RPMI8226 (cell line): ENCODE measurements at regions not wholly inside any gene's neighbourhood (a gene's known extent, or its start where the extent isn't known, plus 50 kb on each side); places are given as distances from the start of the nearest gene placed in this dataset.
"Not testable (repeated sequence)": the region's sequence is repeated elsewhere in the genome, so short reads cannot be mapped to it uniquely, and the experiment has no call there.

Experiments
- DNase-seq: peaks from one replicate; pipeline ENCODE4 v3.0.0-alpha.2; 2015

- no peak for DNase-seq
Measured at GRCh38 chr13:37473035-37473434, 125.5 kb downstream of the POSTN start.

DNA sequence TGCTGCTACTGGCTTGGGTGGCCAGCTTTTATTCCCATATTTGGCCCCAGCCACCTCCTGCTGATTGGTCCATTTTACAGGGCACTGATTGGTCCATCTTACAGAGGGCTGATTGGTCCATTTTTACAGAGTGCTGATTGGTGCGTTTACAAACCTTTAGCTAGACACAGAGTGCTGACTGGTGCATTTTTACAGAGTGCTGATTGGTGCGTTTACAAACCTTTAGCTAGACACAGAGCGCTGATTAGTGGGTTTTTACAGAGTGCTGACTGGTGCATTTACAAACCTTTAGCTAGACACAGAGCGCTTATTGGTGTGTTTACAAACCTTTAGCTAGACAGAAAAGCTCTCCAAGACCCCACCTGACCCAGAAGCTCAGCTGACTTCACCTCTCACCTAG lies 126.3 kb downstream of the POSTN start:
- not testable (repeated sequence) for DNase-seq

GRCh38 chr13:37460166-37460565 lies 138.4 kb downstream of the POSTN start:
- DNase-seq = no peak

- no peak for DNase-seq
Measured at GRCh38 chr13:37457612-37458011, 141.0 kb downstream of the POSTN start.

GRCh38 chr13:37456506-37456905 lies 142.1 kb downstream of the POSTN start:
- DNase-seq = no peak

DNA sequence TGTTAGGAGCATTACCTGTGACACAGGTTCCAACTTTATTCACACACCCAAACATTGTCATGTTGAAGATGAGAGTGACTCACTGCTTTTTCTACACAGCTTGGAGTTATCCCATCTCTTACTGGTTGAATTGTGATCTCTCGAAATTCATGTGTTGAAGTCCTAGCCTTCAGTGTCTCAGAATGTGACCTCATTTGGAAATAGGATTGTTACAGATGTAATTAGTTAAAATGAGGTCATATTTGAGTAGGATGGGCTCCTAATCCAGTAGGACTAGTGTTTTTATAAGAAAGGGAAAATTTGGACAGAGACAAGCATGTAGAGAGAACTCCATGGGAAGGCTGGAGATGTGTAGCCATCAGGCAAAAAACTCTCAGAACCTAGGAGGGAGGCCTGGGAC lies 142.5 kb downstream of the POSTN start:
- DNase-seq = no peak

DNA sequence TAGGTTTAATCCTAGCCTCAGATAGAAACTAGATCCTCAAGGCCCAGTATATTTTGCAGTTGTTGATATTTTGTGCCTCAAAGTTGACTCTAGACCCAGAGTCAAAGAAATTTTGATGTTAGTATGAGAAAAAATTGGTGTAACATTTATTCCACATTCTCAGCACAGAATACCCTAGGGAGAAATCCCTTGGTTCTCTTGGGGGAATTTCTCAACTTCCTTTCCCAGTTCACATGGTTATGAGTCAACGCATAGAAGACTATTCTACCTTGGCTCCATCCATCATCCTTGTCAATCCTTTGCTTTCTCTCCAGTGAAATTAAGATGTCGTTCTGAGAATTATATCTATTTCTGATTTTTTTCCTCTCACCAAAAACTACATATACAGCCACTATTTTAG lies 145.3 kb downstream of the POSTN start:
- no peak for DNase-seq

DNA sequence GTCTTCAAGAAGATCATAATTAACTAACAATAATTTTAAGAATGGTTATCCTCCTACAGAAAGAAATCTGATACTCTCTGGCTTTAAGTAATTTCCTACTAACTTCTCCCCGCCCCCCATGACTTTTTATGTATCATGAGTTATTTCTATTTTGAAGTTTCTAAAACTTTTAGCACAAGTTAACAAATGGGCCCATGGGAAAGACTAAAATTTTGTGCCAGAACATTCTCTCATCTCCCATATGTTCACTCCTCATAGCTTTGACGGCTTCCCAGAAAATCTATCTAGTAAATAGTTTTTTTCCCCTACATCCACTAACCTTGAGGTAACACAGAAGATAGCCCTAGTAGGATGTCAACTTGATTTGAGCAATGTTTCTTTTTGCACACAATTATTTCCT lies 148.3 kb downstream of the POSTN start:
- no peak for DNase-seq

DNA sequence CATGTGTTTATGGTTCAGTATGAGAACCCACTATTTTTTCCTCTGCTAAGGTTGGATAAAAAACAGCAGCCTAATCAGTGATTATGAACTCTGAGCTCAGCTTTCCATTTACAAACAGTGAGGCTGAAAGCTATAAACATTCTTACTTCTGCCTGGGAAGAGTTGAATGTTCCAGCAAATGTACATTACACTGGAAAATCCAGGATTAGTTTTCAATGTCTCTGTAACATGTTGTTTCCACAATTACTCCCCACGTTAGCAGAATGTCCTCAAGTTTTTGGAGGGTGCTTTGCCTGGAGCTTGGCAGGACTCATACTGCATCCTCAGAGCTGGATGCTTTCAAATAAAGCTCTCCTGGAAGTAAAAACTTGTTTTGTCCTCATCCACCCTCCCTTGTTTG lies 150.4 kb downstream of the POSTN start:
- DNase-seq = no peak

GRCh38 chr13:37446503-37446902 lies 152.1 kb downstream of the POSTN start:
- DNase-seq = no peak

DNA sequence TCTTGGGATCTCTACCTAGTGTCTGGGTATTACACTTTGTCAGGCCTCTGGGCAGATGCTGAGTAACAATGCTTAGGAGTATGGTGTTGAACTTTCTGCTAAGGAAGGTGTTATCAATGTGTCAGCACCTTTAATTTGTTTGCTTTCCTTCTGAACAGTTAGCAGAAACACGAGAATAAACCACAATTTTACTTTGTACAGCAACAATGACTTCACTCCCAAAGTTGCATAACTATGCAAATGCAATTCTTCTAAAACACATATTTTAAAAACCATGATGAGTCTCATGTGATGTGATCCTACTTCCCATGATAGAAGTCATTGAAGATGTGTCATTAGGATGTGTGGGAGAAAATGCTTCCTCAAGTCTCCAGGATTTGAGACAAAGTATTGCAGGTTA lies 155.0 kb downstream of the POSTN start:
- DNase-seq = no peak

DNA sequence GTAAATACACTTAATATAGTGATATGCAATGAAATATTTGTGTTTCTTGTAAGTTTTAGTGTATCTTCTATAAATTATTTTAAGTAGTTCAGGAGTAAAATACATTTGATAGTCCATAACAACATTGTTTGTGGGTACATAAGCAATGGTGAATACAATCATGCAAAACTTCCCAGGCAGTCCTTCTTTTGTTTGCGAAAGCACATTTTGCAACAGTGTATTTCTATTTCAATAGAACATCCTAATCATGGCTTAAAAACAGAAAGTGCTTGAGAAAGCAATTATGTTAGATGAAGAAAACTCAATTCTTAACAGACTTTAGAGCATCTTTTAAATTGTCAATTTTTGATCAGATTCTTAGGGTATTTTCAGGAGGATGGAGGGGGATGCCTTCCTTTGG lies 155.6 kb downstream of the POSTN start:
- DNase-seq = no peak

DNA sequence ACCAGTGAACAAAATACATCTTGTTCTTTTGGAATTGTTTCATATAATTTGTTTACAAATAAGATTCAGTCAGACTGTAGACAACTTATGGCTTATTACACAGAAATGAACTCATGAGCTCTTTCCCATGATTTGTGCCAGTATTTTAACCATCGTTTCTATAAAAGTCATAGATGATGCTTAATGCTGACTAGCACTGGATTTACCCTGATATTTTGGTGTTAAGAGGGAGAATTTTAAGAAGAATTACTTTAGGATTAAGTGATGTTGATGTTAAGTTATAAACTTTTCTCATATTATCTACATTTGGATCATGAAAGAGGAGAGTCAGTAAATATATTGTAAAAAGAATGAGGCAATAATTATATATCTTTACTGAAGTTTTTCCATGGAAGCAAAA lies 162.7 kb downstream of the POSTN start:
- DNase-seq = no peak

DNA sequence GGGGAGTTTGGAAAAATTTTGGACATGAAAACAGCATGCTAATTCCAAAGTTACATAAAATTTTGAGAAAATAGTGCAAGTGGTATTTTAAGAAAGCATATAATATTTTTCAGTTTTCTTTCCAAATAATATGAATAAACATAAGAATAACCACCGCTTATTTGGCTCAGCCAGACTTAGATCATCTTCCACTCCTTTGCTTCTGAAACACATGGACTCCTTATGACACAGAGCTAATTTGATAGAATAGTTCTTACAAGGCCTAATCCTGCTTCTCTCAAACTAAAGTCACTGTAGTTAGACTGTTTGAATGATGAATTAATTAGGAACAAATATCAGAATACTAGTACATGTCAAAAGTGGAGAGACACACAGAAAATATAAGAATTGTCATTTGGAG lies 165.5 kb downstream of the POSTN start:
- no peak for DNase-seq

- no peak for DNase-seq
Measured at GRCh38 chr13:37429976-37430375, 168.6 kb downstream of the POSTN start.

DNA sequence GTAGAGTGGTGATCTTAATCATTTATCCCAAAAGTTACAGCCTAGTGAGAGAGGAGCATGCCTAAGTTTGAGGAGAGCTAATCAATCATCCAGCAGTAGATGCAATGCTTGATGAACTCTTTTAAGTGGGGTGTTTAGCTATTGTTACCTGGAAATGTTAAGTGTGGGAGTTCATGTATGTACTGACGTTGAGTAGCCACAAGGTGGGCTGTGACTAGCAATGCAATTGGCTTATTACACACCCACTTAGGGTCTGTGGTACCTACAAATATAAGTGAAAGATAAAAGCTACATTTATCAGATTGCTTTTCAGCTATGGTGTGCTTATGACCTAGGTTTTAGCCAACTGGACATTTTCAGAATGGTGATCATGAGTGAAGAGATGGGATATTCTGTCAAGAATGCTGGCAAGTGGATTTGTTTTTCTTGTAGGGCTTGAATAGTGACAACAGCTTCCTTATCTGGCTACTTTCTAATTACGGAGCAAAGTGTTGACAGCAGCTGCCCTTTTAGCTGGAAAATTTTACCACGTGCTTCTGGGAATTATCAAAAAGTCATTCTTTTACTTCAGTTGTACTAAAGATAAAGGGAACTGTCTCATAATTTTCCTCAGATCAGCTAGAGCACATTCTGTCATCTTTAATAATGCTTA lies 170.6 kb downstream of the POSTN start:
- peak; percentile 2 for DNase-seq

- no peak for DNase-seq
Measured at GRCh38 chr13:37418490-37418889, 180.1 kb downstream of the POSTN start.

- DNase-seq = no peak
Measured at GRCh38 chr13:37417060-37417441, 181.5 kb downstream of the POSTN start.

- no peak for DNase-seq
Measured at GRCh38 chr13:37416291-37417059, 182.1 kb downstream of the POSTN start.

- no peak for DNase-seq
Measured at GRCh38 chr13:37413161-37413560, 185.4 kb downstream of the POSTN start.

DNA sequence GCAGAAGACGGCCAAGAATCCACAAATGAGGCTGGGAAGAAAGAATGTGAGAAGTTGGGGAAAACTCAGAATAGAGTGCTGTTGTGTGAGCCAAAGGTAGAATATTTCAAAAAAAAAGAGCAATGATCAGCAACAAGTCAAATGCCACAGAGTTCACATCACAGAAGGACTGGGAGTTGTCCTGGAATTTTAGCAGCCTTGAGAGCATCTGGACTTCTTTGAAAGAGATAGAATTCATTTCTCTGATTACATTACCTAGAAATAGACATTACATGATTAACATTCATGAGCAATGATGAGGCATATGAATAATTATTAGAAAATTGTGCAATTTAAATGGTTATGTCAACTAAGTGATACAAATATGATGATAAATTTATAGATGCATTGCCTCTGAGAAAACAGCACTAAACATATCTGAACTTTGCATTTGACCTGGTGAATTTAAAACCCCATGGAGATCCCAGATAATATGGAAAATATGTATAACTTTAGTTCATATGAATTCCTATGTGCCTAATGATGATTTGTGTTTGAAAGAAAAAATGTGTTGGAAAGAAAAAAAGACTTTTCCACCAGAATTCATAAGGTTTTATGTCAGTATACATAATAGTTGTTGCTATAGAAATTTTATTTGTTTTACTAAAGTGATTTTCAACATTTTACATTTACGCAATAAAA lies 186.2 kb downstream of the POSTN start:
- no peak for DNase-seq

- DNase-seq = no peak
Measured at GRCh38 chr13:37410316-37410715, 188.3 kb downstream of the POSTN start.

- no peak for DNase-seq
Measured at GRCh38 chr13:37409756-37410155, 188.8 kb downstream of the POSTN start.

DNA sequence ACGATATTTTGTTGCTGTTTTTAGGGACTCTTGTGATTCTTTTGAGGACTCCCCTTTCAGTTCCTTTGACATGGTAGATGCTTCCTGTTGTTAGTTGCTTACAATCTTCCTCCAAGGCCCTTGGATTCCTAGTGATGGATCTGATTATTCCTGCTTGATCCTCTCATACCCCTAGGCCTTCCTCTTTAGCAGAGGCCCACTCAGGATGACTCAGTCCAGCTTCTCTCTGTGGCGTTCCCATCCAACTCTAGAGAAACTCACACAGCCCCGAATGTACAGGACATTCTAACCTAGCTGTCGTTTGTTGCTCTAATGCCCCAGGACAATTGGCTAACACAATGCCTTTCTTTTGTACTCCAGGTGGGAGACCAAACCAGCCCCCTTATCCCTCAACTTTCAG lies 191.4 kb downstream of the POSTN start:
- no peak for DNase-seq
